Left lung (tissue), 4 donors: ENCODE measurements at regions not wholly inside any gene's neighbourhood (a gene's known extent, or its start where the extent isn't known, plus 50 kb on each side); places are given as distances from the start of the nearest gene placed in this dataset.

ENCODE experiments used
- ATAC-seq: fragments of 200-7000 bp; cut with Tn5 transposase; one replicate; pipeline ENCODE4 v1.9.1; 2020; ENCODE audit warnings: moderate library complexity
- DNase-seq, 4 donors: peaks; one replicate each; pipeline ENCODE4 v3.0.0-alpha.2; 2013 to 2020
- H3K27ac ChIP-seq, 2 donors: fragments of 200-600 bp; sonication (generic) in 1 of 2; one replicate each; pipeline versions ENCODE4 v1.5.0 to v1.8.0; 2020 to 2021
- H3K27me3 ChIP-seq, 2 donors: fragments of 200-600 bp; sonication (generic) in 1 of 2; one replicate each; pipeline versions ENCODE4 v1.5.0 to v1.8.0; 2020 to 2021
- H3K36me3 ChIP-seq, 2 donors: fragments of 200-600 bp; sonication (generic) in 1 of 2; one replicate each; pipeline versions ENCODE4 v1.5.0 to v1.8.0; 2020 to 2021
- H3K4me1 ChIP-seq, 2 donors: fragments of 200-600 bp; one replicate each; pipeline ENCODE4 v1.8.0; 2021
- H3K4me3 ChIP-seq, 2 donors: fragments of 200-600 bp; sonication (generic) in 1 of 2; one replicate each; pipeline versions ENCODE4 v1.5.0 to v1.8.0; 2020 to 2021; ENCODE audit warnings: mild to moderate bottlenecking in 1 of 2
- H3K9me3 ChIP-seq, 2 donors: fragments of 200-600 bp; sonication (generic) in 1 of 2; one replicate each; pipeline versions ENCODE4 v1.5.0 to v1.8.0; 2020 to 2021
- intact Hi-C, 2 donors: fragments of 100-400 bp; cut with DNase I; formaldehyde crosslinking; loops; one replicate each; pipeline versions ENCODE4 v1.11.2 to v1.14.2; 2022
- TF ChIP-seq, protein P1 (sequence below), 2 donors: fragments of 200-600 bp; sonication (generic) in 1 of 2; IDR thresholded peaks; one replicate each; pipeline versions ENCODE4 v1.5.0 to v1.8.0; 2021; ENCODE audit warnings: antibody characterized with exemption in 2 of 2
- donor health status: DM: no; HTN: yes; CAD: no.
- donor health status: DM: no; HTN: no; CAD: no.

DNA sequence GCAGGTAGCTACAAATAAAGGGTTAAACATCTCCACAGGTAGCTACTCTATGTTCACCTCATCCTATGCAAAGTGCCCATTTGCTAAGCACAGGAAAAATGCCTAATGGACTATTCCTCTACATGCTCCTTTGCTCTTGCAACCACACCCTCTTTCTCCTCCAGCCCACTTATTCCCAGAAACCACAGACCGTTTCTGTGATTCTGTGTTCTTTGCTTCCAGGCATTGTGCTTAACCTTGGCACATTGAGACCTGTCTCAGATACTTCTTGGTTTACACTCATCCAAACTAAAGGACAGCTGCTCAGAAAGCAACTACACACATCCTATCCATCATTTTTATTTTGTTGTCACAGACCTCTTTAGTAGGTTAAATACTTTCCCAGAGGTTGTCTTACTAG, 785.0 kb upstream of the MIR17HG start:
- TF ChIP-seq, protein P1, sequence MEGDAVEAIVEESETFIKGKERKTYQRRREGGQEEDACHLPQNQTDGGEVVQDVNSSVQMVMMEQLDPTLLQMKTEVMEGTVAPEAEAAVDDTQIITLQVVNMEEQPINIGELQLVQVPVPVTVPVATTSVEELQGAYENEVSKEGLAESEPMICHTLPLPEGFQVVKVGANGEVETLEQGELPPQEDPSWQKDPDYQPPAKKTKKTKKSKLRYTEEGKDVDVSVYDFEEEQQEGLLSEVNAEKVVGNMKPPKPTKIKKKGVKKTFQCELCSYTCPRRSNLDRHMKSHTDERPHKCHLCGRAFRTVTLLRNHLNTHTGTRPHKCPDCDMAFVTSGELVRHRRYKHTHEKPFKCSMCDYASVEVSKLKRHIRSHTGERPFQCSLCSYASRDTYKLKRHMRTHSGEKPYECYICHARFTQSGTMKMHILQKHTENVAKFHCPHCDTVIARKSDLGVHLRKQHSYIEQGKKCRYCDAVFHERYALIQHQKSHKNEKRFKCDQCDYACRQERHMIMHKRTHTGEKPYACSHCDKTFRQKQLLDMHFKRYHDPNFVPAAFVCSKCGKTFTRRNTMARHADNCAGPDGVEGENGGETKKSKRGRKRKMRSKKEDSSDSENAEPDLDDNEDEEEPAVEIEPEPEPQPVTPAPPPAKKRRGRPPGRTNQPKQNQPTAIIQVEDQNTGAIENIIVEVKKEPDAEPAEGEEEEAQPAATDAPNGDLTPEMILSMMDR (IDR thresholded peaks at IDR 0.05): no peak
- Histone ChIP-seq H3K9me3 (no peaks in the 10 kb centered on the region), H3K27me3 (no peaks in the 10 kb centered on the region), H3K4me3 (no peak overlapping the region), H3K27ac (no peak overlapping the region), H3K4me1 (no peaks in the 10 kb centered on the region), H3K36me3 (no peaks in the 10 kb centered on the region)
- intact Hi-C loops: no loop called here
- no peak for ATAC-seq
- DNase-seq: no peak

DNA sequence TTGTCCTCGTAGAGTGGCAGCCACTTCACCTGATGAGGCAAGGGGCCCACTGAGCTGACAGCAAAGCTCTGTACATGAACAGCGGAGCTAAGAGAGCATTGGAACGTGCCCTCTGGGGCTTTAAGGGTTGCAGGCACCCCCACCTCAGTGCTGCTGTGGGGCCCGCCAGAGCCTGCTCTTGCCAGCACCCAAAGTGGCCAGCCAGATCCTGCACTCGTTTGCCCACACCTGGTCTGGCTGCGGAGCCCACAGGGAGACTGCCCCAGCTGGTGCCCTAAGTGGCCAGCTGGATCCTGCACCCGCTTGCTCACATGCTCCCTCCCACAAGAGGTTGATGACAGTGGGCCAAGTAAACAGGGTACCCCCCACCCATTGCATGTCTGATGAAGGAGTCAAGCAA, 783.4 kb upstream of the MIR17HG start:
- peak in 1 of 4 donors; percentile 43 for DNase-seq
- intact Hi-C loops: no loop called here
- no peaks in the 10 kb centered on the region for H3K27me3 ChIP-seq
- no peak overlapping the region for H3K4me3 ChIP-seq
- H3K9me3 ChIP-seq: no peaks in the 10 kb centered on the region
- no peaks in the 10 kb centered on the region for H3K36me3 ChIP-seq
- TF ChIP-seq, protein P1 (IDR thresholded peaks at IDR 0.05): no peak
- H3K4me1 ChIP-seq: no peaks in the 10 kb centered on the region
- H3K27ac ChIP-seq: no peak overlapping the region
- ATAC-seq: no peak

DNA sequence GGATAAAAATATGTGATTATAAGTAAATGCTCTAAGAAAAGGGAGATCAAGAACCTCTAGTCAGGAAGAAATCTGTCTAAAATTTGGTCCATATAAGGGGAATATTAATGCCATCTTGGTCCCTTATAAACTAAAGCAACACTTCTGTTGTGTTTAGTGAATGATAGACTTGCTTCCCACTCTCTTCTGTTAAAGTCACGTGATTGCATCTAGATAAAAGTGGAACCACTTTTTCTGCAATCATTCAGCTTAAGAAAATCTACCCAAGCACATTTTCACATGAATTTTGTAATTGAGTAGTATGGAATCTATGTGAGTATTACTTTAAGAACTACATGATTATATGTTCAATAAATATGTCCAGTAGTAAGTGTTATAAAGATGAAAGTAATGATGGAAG, 782.9 kb upstream of the MIR17HG start:
- no peak for DNase-seq
- ATAC-seq: no peak

DNA sequence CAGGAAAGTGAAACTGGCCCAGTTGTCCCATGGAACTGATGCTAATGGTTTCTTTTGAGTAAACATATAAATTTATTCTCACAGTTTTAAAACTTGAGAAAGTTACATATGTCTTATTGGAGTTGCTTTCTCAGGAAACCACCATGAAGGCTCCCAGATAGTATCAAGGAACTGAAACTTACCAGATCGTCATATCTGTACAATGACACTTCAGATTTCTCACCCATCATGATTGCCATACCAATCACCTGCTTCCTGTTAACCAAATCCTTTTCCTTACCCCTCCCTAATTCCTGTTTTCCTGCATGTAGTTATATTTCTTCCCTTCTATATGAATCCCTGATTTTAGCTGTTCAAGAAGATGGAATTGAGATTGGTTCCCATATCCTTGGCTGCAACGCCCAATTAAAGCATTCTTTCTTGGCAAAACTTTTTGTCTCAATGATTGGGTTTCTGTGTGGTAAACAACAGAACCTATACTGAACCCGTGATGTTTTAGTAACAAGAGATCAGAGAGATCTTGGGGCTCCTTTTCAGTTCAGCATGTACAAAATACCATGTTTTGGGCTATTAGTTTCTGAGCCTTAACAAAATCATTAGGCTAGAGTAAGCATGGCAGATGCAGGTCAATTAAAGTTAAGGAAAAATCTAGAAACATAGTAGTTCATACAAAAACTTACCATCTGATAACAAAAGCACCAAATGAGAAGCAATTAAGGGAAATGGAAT, 781.3 kb upstream of the MIR17HG start:
- intact Hi-C loops: no loop called here
- TF ChIP-seq, protein P1 (IDR thresholded peaks at IDR 0.05): no peak
- ATAC-seq: no peak

More for the DNA sequence above, 782.9 kb upstream of the MIR17HG start:
- intact Hi-C loops: no loop called here
- H3K4me1 ChIP-seq: no peaks in the 10 kb centered on the region
- H3K27ac ChIP-seq: no peak overlapping the region
- no peak overlapping the region for H3K4me3 ChIP-seq
- no peaks in the 10 kb centered on the region for H3K36me3 ChIP-seq
- TF ChIP-seq, protein P1 (IDR thresholded peaks at IDR 0.05): no peak
- H3K9me3 ChIP-seq: no peaks in the 10 kb centered on the region
- no peaks in the 10 kb centered on the region for H3K27me3 ChIP-seq

DNA sequence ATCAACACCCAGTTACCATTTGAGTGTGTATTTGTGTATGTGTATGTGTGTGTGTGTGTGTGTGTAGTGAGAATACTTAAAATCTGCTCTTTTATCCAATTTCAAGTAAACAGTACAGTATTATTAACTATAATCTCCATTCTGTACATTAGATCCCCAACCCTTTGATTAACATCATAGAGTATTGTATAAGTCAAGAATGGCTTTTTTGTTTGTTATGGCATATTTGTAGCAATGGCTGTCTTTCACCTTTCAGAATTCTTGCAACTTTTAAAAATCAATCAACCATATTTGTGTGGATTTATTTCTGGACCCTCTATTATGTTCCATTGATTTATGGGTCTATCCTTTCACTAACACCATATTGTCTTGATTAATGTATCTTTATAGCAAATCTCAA, 779.3 kb upstream of the MIR17HG start:
- intact Hi-C loops: no loop called here
- ATAC-seq: no peak
- H3K4me1 ChIP-seq: no peaks in the 10 kb centered on the region
- no peak overlapping the region for H3K4me3 ChIP-seq
- no peaks in the 10 kb centered on the region for H3K36me3 ChIP-seq
- no peak overlapping the region for H3K27ac ChIP-seq
- DNase-seq: no peak
- H3K9me3 ChIP-seq: no peaks in the 10 kb centered on the region
- H3K27me3 ChIP-seq: no peaks in the 10 kb centered on the region
- TF ChIP-seq, protein P1 (IDR thresholded peaks at IDR 0.05): no peak

More for the DNA sequence above, 781.3 kb upstream of the MIR17HG start:
- no peak for DNase-seq
- H3K36me3 ChIP-seq: no peaks in the 10 kb centered on the region
- H3K9me3 ChIP-seq: no peaks in the 10 kb centered on the region
- no peak overlapping the region for H3K27ac ChIP-seq
- no peaks in the 10 kb centered on the region for H3K4me1 ChIP-seq
- no peak overlapping the region for H3K4me3 ChIP-seq
- H3K27me3 ChIP-seq: no peaks in the 10 kb centered on the region
